Right atrium auricular region (tissue), 2 donors: ENCODE measurements at regions not wholly inside any gene's neighbourhood (a gene's known extent, or its start where the extent isn't known, plus 50 kb on each side); places are given as distances from the start of the nearest gene placed in this dataset.

Source experiments
- DNase-seq: peaks from one replicate; pipeline ENCODE4 v3.0.0-alpha.2; 2019; ENCODE audit warnings: low spot score
- H3K27ac ChIP-seq, 2 donors: fragments of 200-600 bp; sonication (generic); 1 replicate in 1 of 2; 2 replicates in 1 of 2; pipeline ENCODE4 v1.5.1; 2016 to 2019
- H3K27me3 ChIP-seq, 2 donors: fragments of 200-600 bp; sonication (generic); one replicate each; pipeline versions ENCODE4 v1.5.1 to v1.6.0; 2017 to 2019
- H3K36me3 ChIP-seq: fragments of 200-600 bp; sonication (generic); one replicate; pipeline ENCODE4 v1.5.1; 2016
- H3K4me1 ChIP-seq, 2 donors: fragments of 200-600 bp; sonication (generic); one replicate each; pipeline versions ENCODE4 v1.5.1 to v1.6.0; 2017 to 2019
- H3K4me3 ChIP-seq, 2 donors: fragments of 200-600 bp; sonication (generic); 1 replicate in 1 of 2; 2 replicates in 1 of 2; pipeline ENCODE4 v1.5.1; 2017 to 2019; ENCODE audit warnings: mild to moderate bottlenecking in 1 of 2, moderate library complexity in 1 of 2
- H3K9me3 ChIP-seq, 2 donors: fragments of 200-600 bp; sonication (generic); one replicate each; pipeline ENCODE4 v1.5.1; 2019
- CTCF ChIP-seq, 2 donors: fragments of 200-600 bp; sonication (generic); IDR thresholded peaks; one replicate each; pipeline ENCODE4 v1.5.1; 2019; ENCODE audit warnings: antibody characterized with exemption in 2 of 2

- Histone ChIP-seq H3K27ac (no peak overlapping the region), H3K9me3 (no peaks in the 10 kb centered on the region), H3K36me3 (no peaks in the 10 kb centered on the region), H3K4me1 (peaks cover 0 to 5% of the 10 kb centered on the region in 2 donors), H3K27me3 (no peaks in the 10 kb centered on the region), H3K4me3 (no peak overlapping the region)
- no peak for DNase-seq
- no peak for TF ChIP-seq CTCF (IDR thresholded peaks at IDR 0.05)
These were observed 84.5 kb upstream of the RALGAPA2 start for GRCh38 chr20:20796766-20797440.

- no peak for DNase-seq
- Histone ChIP-seq H3K27ac (no peak overlapping the region), H3K4me3 (no peak overlapping the region), H3K27me3 (no peaks in the 10 kb centered on the region), H3K4me1 (peaks cover 0 to 5% of the 10 kb centered on the region in 2 donors), H3K36me3 (no peaks in the 10 kb centered on the region), H3K9me3 (no peaks in the 10 kb centered on the region)
- no peak for TF ChIP-seq CTCF (IDR thresholded peaks at IDR 0.05)
These were observed 83.3 kb upstream of the RALGAPA2 start for GRCh38 chr20:20795721-20796120.

- no peak for TF ChIP-seq CTCF (IDR thresholded peaks at IDR 0.05)
These were observed 82.7 kb upstream of the RALGAPA2 start for GRCh38 chr20:20795119-20795518.

GRCh38 chr20:20793591-20793990 lies 81.1 kb upstream of the RALGAPA2 start:
- Histone ChIP-seq H3K27ac (no peak overlapping the region), H3K27me3 (no peaks in the 10 kb centered on the region), H3K9me3 (no peaks in the 10 kb centered on the region), H3K4me3 (no peak overlapping the region), H3K36me3 (no peaks in the 10 kb centered on the region), H3K4me1 (no peaks in the 10 kb centered on the region)
- no peak for TF ChIP-seq CTCF (IDR thresholded peaks at IDR 0.05)
- no peak for DNase-seq

More at GRCh38 chr20:20795119-20795518, 82.7 kb upstream of the RALGAPA2 start:
- Histone ChIP-seq H3K27ac (no peak overlapping the region), H3K4me1 (peaks cover 0 to 4% of the 10 kb centered on the region in 2 donors), H3K36me3 (no peaks in the 10 kb centered on the region), H3K4me3 (no peak overlapping the region), H3K27me3 (no peaks in the 10 kb centered on the region), H3K9me3 (no peaks in the 10 kb centered on the region)
- DNase-seq = no peak

- Histone ChIP-seq H3K36me3 (no peaks in the 10 kb centered on the region), H3K9me3 (no peaks in the 10 kb centered on the region), H3K27ac (no peak overlapping the region), H3K4me1 (no peaks in the 10 kb centered on the region), H3K27me3 (no peaks in the 10 kb centered on the region), H3K4me3 (no peak overlapping the region)
- no peak for DNase-seq
- no peak for TF ChIP-seq CTCF (IDR thresholded peaks at IDR 0.05)
These were observed 79.5 kb upstream of the RALGAPA2 start for GRCh38 chr20:20791664-20792568.
